GM12878 (cell line): ENCODE measurements at regions not wholly inside any gene's neighbourhood (a gene's known extent, or its start where the extent isn't known, plus 50 kb on each side); places are given as distances from the start of the nearest gene placed in this dataset.

ENCODE experiments used
- ATAC-seq: fragments of 200-7000 bp; cut with Tn5 transposase; 3 replicates; pipeline ENCODE4 v1.9.1; 2020; ENCODE audit warnings: mild to moderate bottlenecking, moderate library complexity
- BruUV-seq: library from RNA; stranded (reverse); fragments of 400-500 nt; replicated peaks from 2 replicates; lab custom pipeline; 2021; lab: Mats Ljungman, UMichigan
- CTCF ChIA-PET: fragments of 300-600 bp; sonication (Branson Sonifier 250); formaldehyde crosslinking; extraction: SDS; loops from one replicate; lab custom pipeline; 2021; ENCODE audit warnings: inconsistent platforms; lab: Yijun Ruan, JAX
- POLR2A ChIA-PET: fragments of 350-600 bp; formaldehyde crosslinking; extraction: SDS; loops from one replicate; lab custom pipeline; 2021; ENCODE audit warnings: inconsistent platforms; lab: Charles Lee
- RAD21 ChIA-PET: fragments of 300-600 bp; sonication (Branson Sonifier 250); formaldehyde crosslinking; loops from one replicate; lab custom pipeline; 2023; ENCODE audit warnings: antibody characterized with exemption; ENCODE audit not compliant: unreplicated experiment; lab: Charles Lee
- SMC1A ChIA-PET: fragments of 300-600 bp; sonication (Branson Sonifier 250); formaldehyde crosslinking; loops from one replicate; lab custom pipeline; 2023; ENCODE audit not compliant: unreplicated experiment, uncharacterized antibody; lab: Charles Lee
- DNase-seq: peaks from one replicate; pipeline ENCODE4 v3.0.0-alpha.2; 2011; ENCODE audit warnings: low read depth, low spot score
- FAIRE-seq: peaks from 3 replicates; lab custom pipeline; 2011; peaks lifted over from hg19 to GRCh38; lab: Jason Lieb, UNC
- H2AFZ ChIP-seq: 2 replicates; pipeline ENCODE4 v1.6.0; 2011; ENCODE audit warnings: low read depth, low read length, control low read depth; ENCODE audit not compliant: control insufficient read depth
- H3K27ac ChIP-seq: 2 replicates; pipeline ENCODE4 v1.5.1; 2011; ENCODE audit warnings: control low read depth; ENCODE audit not compliant: control insufficient read depth, insufficient read depth
- H3K27me3 ChIP-seq, 2 experiments: replicated peaks in 1 of 2; 2 replicates each; pipeline versions ENCODE4 v1.6.0 to v1.6.1; 2011; ENCODE audit warnings: low read length in 1 of 2; ENCODE audit not compliant: control insufficient read depth in 2 of 2, insufficient read depth in 2 of 2
- H3K36me3 ChIP-seq, 2 experiments: 2 replicates each; pipeline ENCODE4 v1.5.1; 2011; ENCODE audit warnings: low read length in 1 of 2; ENCODE audit not compliant: control insufficient read depth in 2 of 2, insufficient read depth in 2 of 2
- H3K4me1 ChIP-seq: 2 replicates; pipeline ENCODE4 v1.6.1; 2011; ENCODE audit warnings: mild to moderate bottlenecking, low read length, moderate library complexity, mixed read lengths; ENCODE audit not compliant: control insufficient read depth, insufficient read depth
- H3K4me2 ChIP-seq: 2 replicates; pipeline ENCODE4 v1.6.0; 2011; ENCODE audit warnings: control low read depth; ENCODE audit not compliant: control insufficient read depth, insufficient read depth
- H3K4me3 ChIP-seq: fragments of 200-600 bp; sonication (generic); 2 replicates; pipeline ENCODE4 v1.5.1; 2016
- H3K79me2 ChIP-seq: 2 replicates; pipeline ENCODE4 v1.6.0; 2011; ENCODE audit warnings: low read length; ENCODE audit not compliant: control insufficient read depth, insufficient read depth
- H3K9ac ChIP-seq: 2 replicates; pipeline ENCODE4 v1.8.0; 2011; ENCODE audit warnings: low read length, control low read depth, mixed read lengths; ENCODE audit not compliant: control insufficient read depth, insufficient read depth
- H3K9me3 ChIP-seq: replicated peaks from 3 replicates; pipeline ENCODE4 v1.5.1; 2011; ENCODE audit warnings: mild to moderate bottlenecking, low read length; ENCODE audit not compliant: control insufficient read depth, insufficient read depth
- H4K20me1 ChIP-seq: 2 replicates; pipeline ENCODE4 v1.6.0; 2011; ENCODE audit not compliant: control insufficient read depth, insufficient read depth
- CBX3 ChIP-seq: fragments of 200-600 bp; sonication (generic); IDR thresholded peaks from 2 replicates; pipeline ENCODE4 v1.6.1; 2016; ENCODE audit warnings: low read depth, borderline replicate concordance
- E2F4 ChIP-seq: IDR thresholded peaks from 2 replicates; pipeline ENCODE4 v1.6.1; 2012; ENCODE audit warnings: low read depth, low read length, improper control_type of control experiment
- IRF3 ChIP-seq: fragments of 450-650 bp; IDR thresholded peaks from 2 replicates; pipeline ENCODE4 v1.6.1; 2014; ENCODE audit warnings: mild to moderate bottlenecking
- IRF4 ChIP-seq: IDR thresholded peaks from 2 replicates; pipeline ENCODE4 v1.6.1; 2011; ENCODE audit warnings: low read depth, low read length
- MTA2 ChIP-seq: fragments of 450-650 bp; IDR thresholded peaks from 2 replicates; pipeline ENCODE4 v1.6.1; 2016; ENCODE audit warnings: low read depth, mild to moderate bottlenecking, moderate library complexity
- NFXL1 ChIP-seq: fragments of 450-650 bp; IDR thresholded peaks from 2 replicates; pipeline ENCODE4 v1.6.1; 2017; ENCODE audit warnings: antibody characterized with exemption, mild to moderate bottlenecking, borderline replicate concordance
- RAD21 ChIP-seq: IDR thresholded peaks from 2 replicates; pipeline ENCODE4 v1.6.1; 2011; ENCODE audit warnings: mild to moderate bottlenecking, low read depth, low read length, moderate library complexity; ENCODE audit not compliant: insufficient read depth
- SKIL ChIP-seq: fragments of 450-650 bp; IDR thresholded peaks from 2 replicates; pipeline ENCODE4 v1.6.1; 2017; ENCODE audit warnings: mild to moderate bottlenecking, low read depth, inconsistent platforms; ENCODE audit not compliant: poor library complexity, severe bottlenecking
- WRNIP1 ChIP-seq: IDR thresholded peaks from 2 replicates; pipeline ENCODE4 v1.6.1; 2011; ENCODE audit warnings: low read depth, low read length, improper control_type of control experiment, borderline replicate concordance
- ZNF24 ChIP-seq: fragments of 450-650 bp; IDR thresholded peaks from 2 replicates; pipeline ENCODE4 v1.6.1; 2017; ENCODE audit warnings: antibody characterized with exemption, mild to moderate bottlenecking
- WGBS: methylation state at CpG from one replicate; pipeline ENCODE4 v1.1.6; 2016; ENCODE audit warnings: low lambda C conversion rate; ENCODE audit not compliant: insufficient replicate concordance, insufficient coverage; ENCODE audit errors: missing lambda C conversion rate; 5-methylcytosine and 5-hydroxymethylcytosine counted together
- in situ Hi-C: fragments of 300-500 bp; cut with MboI; formaldehyde crosslinking; loops from 9 replicates; pipeline ENCODE4 v1.14.3; 2018; ENCODE audit warnings: mixed read lengths
- intact Hi-C: fragments of 100-400 bp; cut with micrococcal nuclease; formaldehyde crosslinking; loops from one replicate; pipeline ENCODE4 v1.14.2; 2022; ENCODE audit not compliant: unreplicated experiment

- TF ChIP-seq ZNF24 (no peak), RAD21 (no peak), MTA2 (no peak)
Observed at GRCh38 chr20:60863548-60863947, 388.5 kb upstream of the CDH4 start (continued).

GRCh38 chr20:60867589-60867988, 384.5 kb upstream of the CDH4 start:
- Histone ChIP-seq H3K27ac (no peak overlapping the region), H3K36me3 (no peaks in the 10 kb centered on the region), H2AFZ (no peak overlapping the region), H3K9me3 (no peaks in the 10 kb centered on the region; the same call in 2 of the 3 replicates), H3K4me3 (no peak overlapping the region), H4K20me1 (no peaks in the 10 kb centered on the region), H3K4me1 (no peaks in the 10 kb centered on the region), H3K79me2 (no peaks in the 10 kb centered on the region), H3K9ac (no peak overlapping the region), H3K4me2 (no peak overlapping the region), H3K27me3 (no peaks in the 10 kb centered on the region)
- 73% methylated on average over 3 of the region's 3 CpGs for WGBS
- ChIA-PET CTCF (no interaction called here), POLR2A (no interaction called here), SMC1A (no interaction called here), RAD21 (no interaction called here)
- in situ Hi-C loops = no loop called here
- ATAC-seq (no peak), FAIRE-seq (no peak), DNase-seq (no peak)
- no peak for TF ChIP-seq NFXL1
- intact Hi-C loops = no loop called here
- no TSS peak for BruUV-seq

GRCh38 chr20:60868316-60868891, 383.7 kb upstream of the CDH4 start:
- 61% methylated on average over 22 of the region's 22 CpGs for WGBS
- H2AFZ ChIP-seq = no peak overlapping the region
- H3K36me3 ChIP-seq = no peaks in the 10 kb centered on the region
- FAIRE-seq = no peak
- in situ Hi-C loops = no loop called here
- no TSS peak for BruUV-seq
- intact Hi-C loops = no loop called here
- H3K27ac ChIP-seq = no peak overlapping the region
- no peak overlapping the region for H3K4me3 ChIP-seq
- SMC1A ChIA-PET = no interaction called here
- no peak overlapping the region for H3K9ac ChIP-seq
- RAD21 ChIA-PET = no interaction called here
- no peak overlapping the region for H3K4me2 ChIP-seq
- POLR2A ChIA-PET = no interaction called here
- H3K27me3 ChIP-seq = no peaks in the 10 kb centered on the region
- no peaks in the 10 kb centered on the region; the same call in 2 of the 3 replicates for H3K9me3 ChIP-seq
- no peaks in the 10 kb centered on the region for H3K4me1 ChIP-seq
- CTCF ChIA-PET = no interaction called here
- no peaks in the 10 kb centered on the region for H3K79me2 ChIP-seq
- no peaks in the 10 kb centered on the region for H4K20me1 ChIP-seq
- no peak for TF ChIP-seq MTA2
- no peak for TF ChIP-seq IRF4
- TF ChIP-seq SKIL = no peak
- TF ChIP-seq IRF3 = no peak
- no peak for TF ChIP-seq WRNIP1
- TF ChIP-seq CBX3 = no peak
- no peak for TF ChIP-seq E2F4
- no peak for DNase-seq
- no peak for ATAC-seq
